ENCODE measurements at regions not wholly inside any gene's neighbourhood (a gene's known extent, or its start where the extent isn't known, plus 50 kb on each side); places are given as distances from the start of the nearest gene placed in this dataset.

DNA sequence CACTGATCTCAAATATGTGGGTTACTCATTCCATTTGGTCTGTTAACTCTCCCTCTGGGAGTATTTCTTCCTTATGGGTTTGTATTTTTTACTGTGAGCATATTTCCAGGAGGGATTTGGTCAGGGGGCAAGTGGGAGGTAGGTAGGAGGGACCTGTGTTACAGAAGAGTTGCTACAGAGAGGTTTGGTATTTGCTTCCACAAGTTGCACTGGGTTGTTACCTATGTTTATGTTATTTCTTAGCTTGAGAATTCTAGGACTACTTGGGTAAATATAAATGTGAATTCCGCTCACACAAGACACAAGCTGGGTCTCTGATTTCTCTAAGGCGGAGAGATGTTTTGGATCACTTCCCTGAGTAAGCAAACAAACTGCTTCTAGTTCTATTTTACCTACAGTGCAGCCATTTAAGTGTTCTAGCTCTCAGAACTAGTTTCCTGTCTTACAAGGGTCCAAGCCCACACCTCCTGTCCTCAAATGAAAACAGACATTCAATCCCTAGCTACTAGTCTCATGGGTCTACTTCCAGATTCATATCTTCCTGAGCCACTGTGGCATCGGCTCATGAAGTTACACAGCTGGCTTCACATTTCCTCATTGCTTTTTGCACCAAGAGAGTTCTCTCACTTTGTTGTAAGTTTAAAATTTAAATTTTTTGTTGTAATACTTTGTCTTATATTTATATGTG lies 75.4 kb upstream of the PPP1R3C start:
- 83 to 94% methylated on average over 3 of the region's 3 CpGs for WGBS, 2 donors
- no peak overlapping the region for H3K4me3 ChIP-seq

DNA sequence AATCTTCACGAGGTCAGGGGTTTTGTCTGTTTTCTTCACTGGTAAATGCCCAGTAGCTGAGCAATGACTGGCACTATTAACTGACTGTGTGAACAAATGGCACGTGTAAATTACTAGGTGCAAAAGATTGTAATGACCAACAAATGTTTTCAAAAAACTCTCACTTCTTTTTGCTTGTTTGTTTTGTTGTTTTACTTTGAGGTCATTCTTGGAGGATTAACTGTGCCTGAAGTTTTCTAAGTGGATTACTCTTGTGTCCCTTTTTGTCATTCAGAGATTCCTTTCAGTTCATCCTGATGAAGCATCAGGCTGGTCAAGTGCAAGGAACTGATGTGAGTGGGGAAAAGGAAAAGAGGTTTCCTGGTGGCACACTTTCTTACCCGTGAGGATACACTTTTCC lies 74.4 kb upstream of the PPP1R3C start:
- no peak for TF ChIP-seq POLR2A (IDR thresholded peaks at IDR 0.05)
- TF ChIP-seq, protein P1, sequence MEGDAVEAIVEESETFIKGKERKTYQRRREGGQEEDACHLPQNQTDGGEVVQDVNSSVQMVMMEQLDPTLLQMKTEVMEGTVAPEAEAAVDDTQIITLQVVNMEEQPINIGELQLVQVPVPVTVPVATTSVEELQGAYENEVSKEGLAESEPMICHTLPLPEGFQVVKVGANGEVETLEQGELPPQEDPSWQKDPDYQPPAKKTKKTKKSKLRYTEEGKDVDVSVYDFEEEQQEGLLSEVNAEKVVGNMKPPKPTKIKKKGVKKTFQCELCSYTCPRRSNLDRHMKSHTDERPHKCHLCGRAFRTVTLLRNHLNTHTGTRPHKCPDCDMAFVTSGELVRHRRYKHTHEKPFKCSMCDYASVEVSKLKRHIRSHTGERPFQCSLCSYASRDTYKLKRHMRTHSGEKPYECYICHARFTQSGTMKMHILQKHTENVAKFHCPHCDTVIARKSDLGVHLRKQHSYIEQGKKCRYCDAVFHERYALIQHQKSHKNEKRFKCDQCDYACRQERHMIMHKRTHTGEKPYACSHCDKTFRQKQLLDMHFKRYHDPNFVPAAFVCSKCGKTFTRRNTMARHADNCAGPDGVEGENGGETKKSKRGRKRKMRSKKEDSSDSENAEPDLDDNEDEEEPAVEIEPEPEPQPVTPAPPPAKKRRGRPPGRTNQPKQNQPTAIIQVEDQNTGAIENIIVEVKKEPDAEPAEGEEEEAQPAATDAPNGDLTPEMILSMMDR (IDR thresholded peaks at IDR 0.05) = no peak
- Histone ChIP-seq H3K4me1 (peaks cover 8% of the 10 kb centered on the region), H3K27me3 (no peaks in the 10 kb centered on the region), H3K27ac (no peak overlapping the region), H3K4me3 (no peak overlapping the region), H3K9me3 (no peaks in the 10 kb centered on the region), H3K36me3 (replicated peaks in 1 of 2; ENCODE audit: insufficient read depth in 1 of 2, low read depth in 2 of 2) (no peaks in the 10 kb centered on the region)
- ATAC-seq (no peak), DNase-seq (no peak)
- intact Hi-C loops (cut with DNase I) = no loop called here
- 75 to 76% methylated on average over 3 of the region's 3 CpGs for WGBS, 2 donors

More for the DNA sequence above, 75.4 kb upstream of the PPP1R3C start:
- no peaks in the 10 kb centered on the region for H3K9me3 ChIP-seq
- H3K27me3 ChIP-seq = no peaks in the 10 kb centered on the region
- no peak for TF ChIP-seq POLR2A (IDR thresholded peaks at IDR 0.05)
- DNase-seq (no peak), ATAC-seq (no peak)
- intact Hi-C loops (cut with DNase I) = no loop called here
- no peaks in the 10 kb centered on the region for H3K36me3 ChIP-seq (replicated peaks in 1 of 2; ENCODE audit: insufficient read depth in 1 of 2, low read depth in 2 of 2)
- H3K27ac ChIP-seq = no peak overlapping the region
- H3K4me1 ChIP-seq = peaks cover 8% of the 10 kb centered on the region

DNA sequence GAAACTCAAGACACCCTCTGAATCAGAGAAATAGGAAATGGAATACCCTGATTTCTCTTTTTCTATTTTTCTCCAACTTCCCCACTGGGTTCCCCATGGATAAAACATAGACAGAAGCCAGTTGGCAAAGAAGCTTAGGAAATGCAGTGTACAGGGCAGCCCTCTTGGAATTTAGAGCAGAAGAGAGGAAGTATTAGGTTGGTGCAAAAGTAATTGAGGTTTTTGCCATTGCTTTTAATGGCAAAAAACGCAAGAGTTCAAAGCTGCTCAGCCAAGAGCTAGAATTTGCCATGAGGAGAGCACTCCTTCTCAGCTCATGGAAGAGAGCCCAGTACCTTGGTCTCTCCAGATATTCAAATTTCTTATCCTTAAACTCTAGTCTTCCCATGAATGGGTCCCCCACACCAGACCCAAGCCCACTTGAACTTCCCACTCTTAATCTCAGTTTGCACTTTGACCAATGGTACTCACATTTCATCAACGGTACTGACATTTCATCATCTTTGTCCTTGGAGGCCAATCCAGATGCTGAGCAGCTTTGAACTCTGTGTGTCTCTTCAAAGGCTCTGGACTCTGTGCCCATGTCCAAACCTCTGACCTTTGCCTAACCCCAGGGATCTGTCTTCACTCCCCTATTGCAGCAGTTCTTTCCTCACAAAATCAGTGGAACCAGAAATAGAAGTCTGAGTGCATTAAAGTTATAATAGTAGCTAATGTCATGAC lies 73.2 kb upstream of the PPP1R3C start:
- TF ChIP-seq, protein P1 (IDR thresholded peaks at IDR 0.05) = no peak
- no peak for TF ChIP-seq POLR2A (IDR thresholded peaks at IDR 0.05)
- ATAC-seq (no peak), DNase-seq (no peak)
- H3K27ac ChIP-seq = no peak overlapping the region
- H3K36me3 ChIP-seq (replicated peaks in 1 of 2; ENCODE audit: insufficient read depth in 1 of 2, low read depth in 2 of 2) = no peaks in the 10 kb centered on the region
- WGBS, 2 donors = 73 to 86% methylated on average over 2 of the region's 2 CpGs
- peaks cover 8% of the 10 kb centered on the region for H3K4me1 ChIP-seq
- no peaks in the 10 kb centered on the region for H3K27me3 ChIP-seq
- no peak overlapping the region for H3K4me3 ChIP-seq
- intact Hi-C loops (cut with DNase I) = no loop called here
- H3K9me3 ChIP-seq = no peaks in the 10 kb centered on the region

DNA sequence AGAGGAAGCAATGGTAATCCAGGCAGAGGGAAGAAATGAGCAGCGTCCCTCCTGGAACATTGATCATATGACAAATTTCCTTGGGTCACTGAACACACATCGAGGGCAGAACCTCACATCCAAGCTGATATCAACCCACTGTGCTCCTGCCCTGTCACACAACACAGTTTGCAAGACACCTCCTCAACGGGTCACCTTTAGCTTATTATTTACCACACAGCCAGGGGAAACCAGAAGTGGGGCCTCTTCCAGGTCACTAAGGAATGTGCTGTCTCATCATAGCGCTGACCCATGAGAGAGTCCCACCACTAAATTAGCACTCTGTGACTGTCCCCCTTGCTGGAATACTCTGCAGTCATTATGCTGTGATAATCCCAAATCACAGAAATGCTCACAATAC lies 69.7 kb upstream of the PPP1R3C start:
- Histone ChIP-seq H3K9me3 (no peaks in the 10 kb centered on the region), H3K27ac (no peak overlapping the region), H3K4me1 (no peaks in the 10 kb centered on the region), H3K4me3 (no peak overlapping the region), H3K36me3 (replicated peaks in 1 of 2; ENCODE audit: insufficient read depth in 1 of 2, low read depth in 2 of 2) (no peaks in the 10 kb centered on the region), H3K27me3 (no peaks in the 10 kb centered on the region)
- TF ChIP-seq, protein P1 (IDR thresholded peaks at IDR 0.05) = no peak
- TF ChIP-seq POLR2A (IDR thresholded peaks at IDR 0.05) = no peak
- intact Hi-C loops (cut with DNase I) = no loop called here
- ATAC-seq = no peak
- WGBS, 2 donors = 30 to 54% methylated on average over 4 of the region's 4 CpGs
- DNase-seq = no peak

DNA sequence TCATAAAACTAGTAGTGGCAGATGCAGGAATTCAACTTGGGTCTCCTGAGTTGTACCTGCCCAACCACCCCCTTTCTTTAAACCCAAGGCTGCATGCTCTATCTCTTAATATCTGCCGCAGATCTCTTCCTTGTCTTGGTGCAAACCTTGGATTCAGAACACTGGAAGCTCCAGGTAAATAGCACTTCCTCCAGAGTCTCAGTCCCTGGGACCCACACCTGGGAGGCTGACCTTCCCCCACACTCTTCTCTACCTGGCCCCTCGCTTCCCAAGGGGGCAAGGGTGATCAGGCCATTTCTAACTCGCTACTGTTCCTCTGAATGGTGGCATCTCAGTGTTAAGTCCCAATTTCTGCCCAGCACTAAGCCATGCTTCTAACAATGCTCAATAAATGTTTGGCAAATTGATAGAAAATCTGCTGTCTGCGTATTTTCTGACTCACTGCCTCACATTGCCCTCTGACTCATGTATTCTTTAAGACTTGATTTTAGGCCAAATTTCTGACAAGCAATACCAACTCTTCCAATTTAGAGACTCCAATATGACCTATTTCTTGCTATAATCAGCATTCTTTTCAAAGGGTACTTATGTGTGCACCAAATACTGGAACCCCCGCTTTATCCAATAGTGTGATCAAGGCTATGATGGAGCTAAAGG lies 68.0 kb upstream of the PPP1R3C start:
- TF ChIP-seq, protein P1 (IDR thresholded peaks at IDR 0.05) = no peak
- TF ChIP-seq POLR2A (IDR thresholded peaks at IDR 0.05) = no peak
- DNase-seq (no peak), ATAC-seq (no peak)
- H3K9me3 ChIP-seq = no peaks in the 10 kb centered on the region
- H3K4me3 ChIP-seq = no peak overlapping the region
- 85 to 90% methylated on average over 5 of the region's 5 CpGs for whole genome bisulfite sequencing, 2 donors
- H3K27me3 ChIP-seq = no peaks in the 10 kb centered on the region
- no peaks in the 10 kb centered on the region for H3K4me1 ChIP-seq
- H3K27ac ChIP-seq = no peak overlapping the region
- H3K36me3 ChIP-seq (replicated peaks in 1 of 2; ENCODE audit: insufficient read depth in 1 of 2, low read depth in 2 of 2) = no peaks in the 10 kb centered on the region
- intact Hi-C loops (cut with DNase I) = no loop called here
